AG04449 (cell line): ENCODE measurements at regions not wholly inside any gene's neighbourhood (a gene's known extent, or its start where the extent isn't known, plus 50 kb on each side); places are given as distances from the start of the nearest gene placed in this dataset.
"Not testable (repeated sequence)": the region's sequence is repeated elsewhere in the genome, so short reads cannot be mapped to it uniquely, and the experiment has no call there.

ENCODE experiments used
- CTCF ChIA-PET: fragments of 350-600 bp; formaldehyde crosslinking; extraction: SDS; loops from one replicate; lab custom pipeline; 2021; ENCODE audit warnings: antibody characterized with exemption; lab: Yijun Ruan, JAX
- POLR2A ChIA-PET: fragments of 400-600, 350-600 bp; formaldehyde crosslinking; extraction: SDS; loops from one replicate; lab custom pipeline; 2020; ENCODE audit warnings: antibody characterized with exemption, inconsistent platforms; lab: Yijun Ruan, JAX
- DNase-seq: peaks from one replicate; pipeline ENCODE4 v3.0.0-alpha.2; 2010; ENCODE audit warnings: low read depth, low spot score
- H3K4me3 ChIP-seq: 2 replicates; pipeline ENCODE4 v1.5.1; 2011; ENCODE audit warnings: low read depth, mild to moderate bottlenecking, control low read depth, low read length
- CTCF ChIP-seq: IDR thresholded peaks from one replicate; pipeline ENCODE4 v1.5.1; 2011; ENCODE audit warnings: mild to moderate bottlenecking, moderate library complexity, low read length, control low read depth, inconsistent platforms; ENCODE audit not compliant: insufficient read depth; ENCODE audit errors: missing control alignments

- ChIA-PET CTCF (no interaction called here), POLR2A (no interaction called here)
- DNase-seq: no peak
- H3K4me3 ChIP-seq: no peak overlapping the region
- no peak for TF ChIP-seq CTCF
Observed at GRCh38 chr21:14744368-14744767, 198.3 kb upstream of the SAMSN1 start.

DNA sequence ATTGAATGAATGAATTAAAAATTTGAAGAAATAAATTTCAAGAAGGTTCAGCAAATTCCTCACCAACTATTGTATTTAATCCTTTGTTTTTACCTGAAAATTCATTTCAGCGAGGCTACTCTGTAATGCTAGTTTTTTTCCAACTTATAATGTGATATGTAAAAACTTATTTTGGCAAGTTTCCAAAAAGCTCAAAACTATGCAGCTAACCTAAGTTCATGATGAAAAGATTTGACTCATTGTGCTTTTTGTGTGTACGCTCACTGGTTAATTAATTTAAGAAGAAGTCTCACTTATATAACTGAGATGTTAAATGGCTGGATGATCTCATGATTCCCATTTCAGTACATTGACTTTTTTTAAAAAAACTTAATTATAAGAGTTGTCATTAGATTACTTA lies 196.0 kb upstream of the SAMSN1 start:
- no peak for DNase-seq
- TF ChIP-seq CTCF: no peak
- CTCF ChIA-PET: no interaction called here
- POLR2A ChIA-PET: no interaction called here
- no peak overlapping the region for H3K4me3 ChIP-seq

GRCh38 chr21:14741256-14741655 lies 195.1 kb upstream of the SAMSN1 start:
- TF ChIP-seq CTCF: no peak
- no peak for DNase-seq
- H3K4me3 ChIP-seq: no peak overlapping the region
- ChIA-PET CTCF (no interaction called here), POLR2A (no interaction called here)

DNA sequence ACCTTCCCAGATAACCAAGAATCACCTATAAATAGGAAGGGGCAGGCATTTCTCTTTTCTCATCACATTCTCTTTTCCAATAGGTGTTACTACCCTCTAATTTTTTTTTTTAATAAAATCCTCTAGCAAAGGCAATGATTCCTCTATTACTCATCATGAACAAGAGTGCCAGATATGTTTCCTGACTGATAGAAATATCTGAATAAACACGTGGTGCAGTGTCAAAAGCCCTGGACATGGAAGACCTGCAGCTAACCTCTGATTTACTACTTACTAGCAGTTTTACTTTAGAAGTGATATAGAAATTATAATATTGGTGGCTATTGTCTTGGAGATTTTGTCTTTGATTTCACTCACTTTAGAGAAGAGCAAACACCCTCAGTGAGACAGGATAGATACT lies 194.6 kb upstream of the SAMSN1 start:
- ChIA-PET CTCF (no interaction called here), POLR2A (no interaction called here)
- no peak for DNase-seq
- H3K4me3 ChIP-seq: no peak overlapping the region
- no peak for TF ChIP-seq CTCF

GRCh38 chr21:14740116-14740515 lies 194.0 kb upstream of the SAMSN1 start:
- ChIA-PET POLR2A (no interaction called here), CTCF (no interaction called here)
- DNase-seq: no peak
- no peak for TF ChIP-seq CTCF
- no peak overlapping the region for H3K4me3 ChIP-seq

- no peak for TF ChIP-seq CTCF
- CTCF ChIA-PET: no interaction called here
- no peak overlapping the region for H3K4me3 ChIP-seq
- DNase-seq: no peak
- POLR2A ChIA-PET: no interaction called here
Observed at GRCh38 chr21:14739590-14739989, 193.5 kb upstream of the SAMSN1 start.

- CTCF ChIA-PET: interaction anchor here (0.9 to 1.1 kb wide), 2 partner anchors 9 to 11 kb away, joined by 3 read pairs; no protein-coding TSS in a partner anchor
- DNase-seq, POLR2A ChIA-PET, H3K4me3 ChIP-seq: not testable (repeated sequence)
Observed at GRCh38 chr21:14738576-14738975, 192.5 kb upstream of the SAMSN1 start.
